Epidermal melanocyte (primary cell): ENCODE measurements at regions not wholly inside any gene's neighbourhood (a gene's known extent, or its start where the extent isn't known, plus 50 kb on each side); places are given as distances from the start of the nearest gene placed in this dataset.

Source experiments
- DNase-seq: peaks from one replicate; pipeline ENCODE4 v3.0.0; 2011; ENCODE audit warnings: low spot score; ENCODE audit not compliant: insufficient read length

- no peak for DNase-seq
These were observed 591.4 kb downstream of the SOX6 start for GRCh38 chr11:15764948-15765347.

- no peak for DNase-seq
These were observed 590.8 kb downstream of the SOX6 start for GRCh38 chr11:15765530-15765929.

DNA sequence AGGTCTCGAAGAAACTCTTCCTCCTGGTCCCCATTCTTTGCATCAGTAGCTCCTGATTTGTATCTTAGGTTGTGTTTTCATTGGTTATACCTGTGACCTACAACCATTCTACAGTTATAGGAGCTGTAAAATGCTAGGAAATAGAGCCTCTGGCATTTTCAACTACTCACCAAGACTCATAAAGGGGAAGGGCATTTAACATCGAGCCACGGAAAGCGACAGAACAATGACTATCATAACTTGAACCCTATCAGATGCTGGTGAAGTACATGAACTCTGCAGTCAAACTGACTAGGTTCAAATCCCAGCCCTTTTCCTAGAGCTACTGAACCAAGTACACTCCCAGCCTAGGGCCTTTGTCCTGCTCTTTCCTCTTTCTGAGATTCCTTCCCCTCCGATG is 588.0 kb downstream of the SOX6 start:
- no peak for DNase-seq

DNA sequence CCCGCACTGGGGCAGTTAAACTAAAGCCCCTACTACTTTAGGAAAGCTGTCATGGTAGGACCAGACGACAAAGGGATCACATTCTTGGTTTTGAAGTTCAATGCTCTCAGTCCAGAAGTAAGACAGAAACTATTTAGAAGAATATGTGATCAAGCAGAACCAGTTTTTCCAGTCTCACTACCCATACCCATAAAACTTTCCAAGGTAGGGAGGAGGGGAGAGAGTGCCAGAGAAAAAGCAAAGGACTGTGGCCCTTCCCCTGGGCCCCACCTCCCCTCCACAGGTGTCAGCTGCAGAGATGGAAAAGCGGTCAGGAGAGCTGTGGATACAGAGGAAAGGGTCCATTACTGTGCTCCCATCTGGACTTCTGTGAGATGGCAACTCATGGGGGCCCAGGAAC is 587.1 kb downstream of the SOX6 start:
- no peak for DNase-seq

GRCh38 chr11:15770798-15771414 is 585.4 kb downstream of the SOX6 start:
- DNase-seq, result no peak

- DNase-seq, result no peak
These were observed 583.8 kb downstream of the SOX6 start for GRCh38 chr11:15772547-15772946.

GRCh38 chr11:15772981-15773380 is 583.4 kb downstream of the SOX6 start:
- DNase-seq, result no peak

GRCh38 chr11:15773476-15774387 is 582.6 kb downstream of the SOX6 start:
- no peak for DNase-seq

DNA sequence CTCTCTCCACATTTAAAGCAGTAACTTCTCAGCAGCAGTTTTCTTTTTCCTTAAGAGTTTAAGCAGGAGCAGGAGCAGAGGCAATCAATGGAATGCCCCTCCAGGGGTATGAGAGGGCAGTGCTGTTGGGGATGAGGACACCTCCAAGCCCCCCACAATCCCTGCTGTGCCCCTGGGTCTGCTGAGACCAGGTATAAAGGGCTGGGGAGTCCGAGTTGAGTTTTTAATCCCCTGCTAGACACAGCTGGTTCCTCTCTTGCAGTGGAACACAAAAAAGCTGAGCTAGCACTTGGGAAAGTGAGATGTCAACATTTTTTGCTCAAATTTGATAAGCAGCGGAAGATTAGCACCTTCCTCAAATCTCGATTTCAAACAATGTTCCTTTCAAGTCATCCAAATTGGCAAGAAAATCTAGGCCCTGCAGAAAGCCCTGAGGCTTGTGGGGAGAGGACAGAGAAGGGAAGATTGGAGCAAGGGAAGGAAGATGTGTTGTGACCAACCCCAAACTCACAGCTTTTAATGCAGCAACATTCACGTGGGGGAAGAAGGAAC is 581.9 kb downstream of the SOX6 start:
- no peak for DNase-seq

GRCh38 chr11:15775015-15775541 is 581.3 kb downstream of the SOX6 start:
- DNase-seq, result no peak

DNA sequence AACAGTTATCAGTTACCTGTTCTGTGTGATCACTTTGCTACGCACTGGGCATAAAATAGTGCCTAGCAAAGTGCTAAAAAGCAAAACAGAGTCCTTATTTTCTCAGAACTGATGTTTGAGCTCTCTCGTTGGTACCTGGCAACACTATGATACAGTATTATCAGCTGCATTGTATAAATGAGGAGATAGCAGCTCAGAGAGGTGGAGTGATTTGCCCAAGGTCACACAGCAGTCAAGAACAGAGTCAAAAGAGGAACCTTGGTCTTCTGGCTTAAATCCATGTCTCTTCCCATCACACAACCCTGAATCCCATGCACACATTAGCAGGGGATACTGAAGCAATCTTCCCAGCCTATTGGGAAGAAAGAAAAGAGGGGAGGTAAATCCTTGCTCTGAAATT is 580.5 kb downstream of the SOX6 start:
- DNase-seq, result no peak

- DNase-seq, result no peak
These were observed 580.0 kb downstream of the SOX6 start for GRCh38 chr11:15776366-15776765.

DNA sequence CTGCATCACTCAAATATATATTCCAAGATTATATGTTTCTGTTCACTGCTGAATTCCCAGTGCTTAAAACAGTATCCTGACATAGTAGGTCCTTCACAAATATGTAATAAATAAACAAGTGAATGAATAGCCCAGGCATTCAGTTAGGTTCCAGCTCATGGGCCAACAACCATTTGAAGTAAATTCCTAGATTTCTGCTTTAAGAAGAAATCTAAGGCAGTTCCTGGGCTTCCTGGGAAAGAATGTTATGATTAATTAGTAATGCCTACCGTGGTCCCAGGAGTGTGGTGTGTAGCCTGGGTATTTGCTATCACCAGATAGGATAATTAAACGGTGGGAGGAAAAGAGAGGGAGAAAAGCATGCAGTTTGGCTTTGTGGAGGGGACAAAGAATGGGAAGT is 576.8 kb downstream of the SOX6 start:
- DNase-seq, result no peak

DNA sequence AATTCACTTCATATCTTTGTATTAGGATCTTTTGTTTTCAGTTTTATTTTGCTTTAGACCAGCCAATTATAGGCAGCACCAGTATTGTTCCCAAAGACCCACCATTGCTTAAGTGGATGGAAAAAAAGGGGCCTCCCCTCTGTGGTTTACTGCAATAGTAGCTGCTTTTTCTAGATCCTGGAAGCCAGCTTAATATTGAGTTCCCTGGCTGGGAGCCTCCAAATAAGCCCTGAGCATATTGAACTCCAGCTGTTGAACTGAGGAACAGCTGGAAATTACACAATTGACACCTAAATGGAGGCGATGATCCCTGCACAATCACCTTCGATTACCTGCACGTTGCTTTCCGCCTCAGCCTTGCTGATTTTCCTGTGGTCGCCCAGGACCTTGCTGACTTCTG is 576.0 kb downstream of the SOX6 start:
- DNase-seq, result no peak

DNA sequence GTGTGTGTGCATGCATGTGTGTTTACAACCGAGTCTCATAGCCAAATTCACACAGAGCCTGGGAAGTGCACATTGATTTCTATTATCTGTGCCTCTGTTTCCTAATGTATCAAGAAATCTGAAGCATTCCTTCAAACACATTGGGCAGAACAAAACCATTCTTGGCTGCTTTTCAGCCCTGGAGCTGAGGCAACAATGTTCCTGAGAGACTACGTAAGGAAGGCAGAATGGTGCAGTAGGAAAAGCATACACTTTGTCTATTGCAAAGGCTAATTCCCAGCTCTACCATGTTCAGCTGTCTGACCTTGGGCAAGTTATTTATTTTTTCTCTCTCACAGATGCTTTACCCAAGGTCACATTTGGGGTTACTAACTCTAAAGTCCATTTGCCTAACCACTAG is 575.5 kb downstream of the SOX6 start:
- DNase-seq, result no peak

DNA sequence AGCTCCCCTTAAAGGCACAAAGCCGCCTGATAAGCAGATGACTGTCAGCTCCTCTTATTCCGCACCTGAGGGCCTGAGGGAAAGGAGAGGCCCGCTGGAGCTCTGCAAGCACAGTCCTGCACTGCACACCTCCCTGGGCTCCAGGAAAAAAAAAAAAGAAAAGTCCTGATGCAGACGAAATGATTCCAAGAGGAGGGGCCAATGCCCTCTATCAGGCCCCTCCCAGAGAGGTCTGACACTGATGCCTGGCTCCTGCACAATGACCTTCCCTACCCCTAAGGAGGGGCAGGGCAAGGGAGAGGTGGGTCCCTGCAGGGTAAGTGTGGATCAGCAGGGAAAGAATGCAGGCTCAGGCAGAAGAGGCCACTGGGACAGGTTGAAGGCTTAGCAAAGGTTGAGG is 572.7 kb downstream of the SOX6 start:
- DNase-seq, result no peak

GRCh38 chr11:15793043-15793996 is 563.0 kb downstream of the SOX6 start:
- DNase-seq, result no peak

- no peak for DNase-seq
These were observed 561.8 kb downstream of the SOX6 start for GRCh38 chr11:15794361-15795150.

DNA sequence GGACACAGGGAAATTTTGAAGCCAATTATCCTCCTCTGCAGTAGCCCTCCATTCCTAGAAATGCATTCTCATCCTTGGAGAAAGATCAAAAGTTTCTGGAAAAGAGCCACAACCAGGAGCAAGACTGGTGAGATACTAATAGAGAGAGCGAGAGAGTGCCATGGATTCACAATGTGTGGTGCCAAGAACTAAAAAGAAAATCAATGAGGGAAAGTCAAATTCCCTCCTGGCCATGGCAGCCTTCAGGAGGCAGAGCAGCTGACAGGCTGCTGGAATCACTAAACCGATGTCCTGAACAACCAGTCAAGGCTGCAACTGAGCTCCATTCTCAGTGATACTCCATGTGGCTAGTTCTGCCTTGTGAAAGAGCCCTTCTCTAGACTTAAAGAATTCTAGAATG is 561.0 kb downstream of the SOX6 start:
- no peak for DNase-seq

GRCh38 chr11:15800111-15800800 is 556.1 kb downstream of the SOX6 start:
- DNase-seq, result no peak
